Spinal cord (tissue), 9 donors: ENCODE measurements at regions not wholly inside any gene's neighbourhood (a gene's known extent, or its start where the extent isn't known, plus 50 kb on each side); places are given as distances from the start of the nearest gene placed in this dataset.
"Not testable (repeated sequence)": the region's sequence is repeated elsewhere in the genome, so short reads cannot be mapped to it uniquely, and the experiment has no call there.

Experiments used
- DNase-seq, 6 donors: peaks; one replicate each; pipeline versions ENCODE4 v3.0.0 to v3.0.0-alpha.2; 2013 to 2015; ENCODE audit warnings: low spot score in 6 of 6, low read depth in 4 of 6
- H3K27ac ChIP-seq: one replicate; pipeline ENCODE4 v1.5.1; 2013; ENCODE audit warnings: low read depth, low read length, control low read depth
- H3K27me3 ChIP-seq: one replicate; pipeline ENCODE4 v1.6.1; 2013; ENCODE audit warnings: low read length; ENCODE audit not compliant: control insufficient read depth, insufficient read depth
- H3K36me3 ChIP-seq: one replicate; pipeline ENCODE4 v1.6.1; 2013; ENCODE audit warnings: low read length; ENCODE audit not compliant: control insufficient read depth, insufficient read depth
- H3K4me1 ChIP-seq: one replicate; pipeline ENCODE4 v1.6.1; 2013; ENCODE audit warnings: low read length; ENCODE audit not compliant: control insufficient read depth, insufficient read depth
- H3K4me3 ChIP-seq: one replicate; pipeline ENCODE4 v1.5.1; 2013; ENCODE audit warnings: low read depth, low read length, control low read depth
- H3K9me3 ChIP-seq: one replicate; pipeline ENCODE4 v1.6.1; 2013; ENCODE audit warnings: low read length; ENCODE audit not compliant: control insufficient read depth, insufficient read depth
- WGBS: methylation state at CpG from one replicate; pipeline ENCODE4 v1.1.5; 2013; ENCODE audit warnings: missing lambda C conversion rate; ENCODE audit not compliant: insufficient coverage; 5-methylcytosine and 5-hydroxymethylcytosine counted together
- donor health status: healthy.

- no peak for DNase-seq
- no peaks in the 10 kb centered on the region for H3K27me3 ChIP-seq
Observed at GRCh38 chr15:57785959-57786358, 79.4 kb downstream of the POLR2M start.

DNA sequence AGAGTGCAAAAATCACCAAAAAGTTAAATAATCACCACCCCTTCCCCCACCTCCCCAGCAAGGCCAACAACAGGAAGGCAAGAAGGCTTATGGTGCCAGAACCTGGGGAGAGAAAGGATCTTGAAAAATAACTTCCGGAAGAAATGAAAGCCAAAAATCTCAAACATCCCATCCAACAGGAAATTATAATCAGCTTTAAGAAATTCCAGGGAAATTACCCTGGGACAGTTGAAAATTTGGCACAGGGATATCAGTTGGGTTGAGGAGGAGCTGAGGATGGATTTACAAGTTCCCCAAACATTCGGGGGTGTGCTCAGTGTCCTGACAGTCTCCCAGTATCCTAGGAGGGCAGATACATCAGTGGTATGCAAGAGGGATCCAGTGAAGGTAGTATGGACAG is 82.7 kb downstream of the POLR2M start:
- no peak for DNase-seq
- H3K27ac ChIP-seq = no peak overlapping the region
- WGBS = 85% methylated on average over 1 of the region's 2 CpGs
- H3K27me3 ChIP-seq = no peaks in the 10 kb centered on the region
- H3K9me3 ChIP-seq = no peaks in the 10 kb centered on the region
- no peak overlapping the region for H3K4me3 ChIP-seq
- H3K36me3 ChIP-seq = no peaks in the 10 kb centered on the region
- H3K4me1 ChIP-seq = peaks cover 7% of the 10 kb centered on the region

More at GRCh38 chr15:57785959-57786358, 79.4 kb downstream of the POLR2M start:
- Histone ChIP-seq H3K4me3 (no peak overlapping the region), H3K36me3 (no peaks in the 10 kb centered on the region), H3K27ac (no peak overlapping the region), H3K9me3 (no peaks in the 10 kb centered on the region), H3K4me1 (no peaks in the 10 kb centered on the region)
- 100% methylated on average over 2 of the region's 3 CpGs for WGBS

DNA sequence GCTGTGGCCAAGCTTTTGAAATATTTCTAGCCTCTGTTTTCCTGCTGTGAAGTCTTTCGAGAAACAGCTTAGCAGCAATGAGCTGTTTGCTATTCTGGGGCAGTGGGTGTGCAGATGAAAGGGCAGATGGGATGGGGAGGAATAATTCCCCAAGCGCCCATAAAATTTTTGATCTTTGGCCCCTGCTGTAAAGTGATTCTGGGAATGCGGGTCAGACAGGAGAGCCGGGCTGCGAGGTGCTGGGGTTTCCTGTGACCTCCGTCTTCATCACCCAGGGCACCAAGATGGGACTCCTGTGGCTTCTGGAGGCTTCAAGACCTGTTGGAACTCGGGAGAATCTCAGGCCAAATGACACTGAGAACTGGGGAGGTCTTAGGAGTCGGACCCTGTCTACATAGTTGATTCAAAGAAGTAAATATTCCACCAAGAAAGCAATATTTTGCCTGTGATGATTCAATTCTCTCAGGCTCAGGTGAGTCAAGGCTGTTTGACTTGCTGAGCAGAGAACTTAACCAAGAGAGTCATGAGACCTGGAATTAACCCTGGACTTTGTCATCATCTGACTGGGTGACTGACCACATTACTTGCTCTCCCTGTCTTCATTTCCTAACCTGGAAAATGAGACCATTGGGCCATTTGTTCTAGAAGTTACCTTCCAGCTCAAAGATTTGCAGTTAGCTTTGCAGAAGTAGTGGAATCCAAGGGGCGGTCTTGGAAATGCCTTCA is 86.4 kb downstream of the POLR2M start:
- Histone ChIP-seq H3K4me1 (peaks cover 7% of the 10 kb centered on the region), H3K36me3 (no peaks in the 10 kb centered on the region), H3K9me3 (no peaks in the 10 kb centered on the region), H3K27ac (no peak overlapping the region), H3K27me3 (no peaks in the 10 kb centered on the region), H3K4me3 (no peak overlapping the region)
- peak in 1 of 6 donors; percentile 28 for DNase-seq
- 54% methylated on average over 7 of the region's 9 CpGs for WGBS

- no CpG with 5 or more reads among the region's 6 CpGs for WGBS
- H3K27me3 ChIP-seq = no peaks in the 10 kb centered on the region
- no peak for DNase-seq
Observed at GRCh38 chr15:57795261-57795660, 88.7 kb downstream of the POLR2M start.

GRCh38 chr15:57796146-57796545 is 89.6 kb downstream of the POLR2M start:
- Histone ChIP-seq H3K27ac (no peak overlapping the region), H3K4me3 (no peak overlapping the region)
- WGBS = 88% methylated on average over 1 of the region's 1 CpG

More at GRCh38 chr15:57795261-57795660, 88.7 kb downstream of the POLR2M start:
- Histone ChIP-seq H3K4me3 (no peak overlapping the region), H3K36me3 (no peaks in the 10 kb centered on the region), H3K27ac (no peak overlapping the region), H3K4me1 (peaks cover 7% of the 10 kb centered on the region), H3K9me3 (no peaks in the 10 kb centered on the region)

DNA sequence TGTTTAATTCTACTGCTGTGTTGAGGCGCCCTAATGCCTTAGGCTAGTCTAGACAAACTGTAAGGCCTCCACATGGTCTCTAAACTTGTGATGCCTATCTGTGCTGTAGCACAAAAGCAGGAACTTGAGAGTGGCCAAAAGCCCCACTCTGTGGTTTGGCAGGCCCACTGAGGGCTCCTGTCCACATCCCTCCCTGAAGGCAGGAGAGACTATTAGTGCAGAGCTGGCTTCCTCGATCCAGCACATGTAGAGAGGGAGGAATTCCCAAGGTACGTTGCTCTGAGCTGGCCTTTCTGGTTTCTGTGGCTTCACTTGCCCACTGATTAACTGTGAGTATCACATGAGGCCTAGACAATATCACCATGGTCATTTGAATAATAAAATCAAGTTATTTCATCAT is 90.6 kb downstream of the POLR2M start:
- Histone ChIP-seq H3K27ac (no peak overlapping the region), H3K27me3 (no peaks in the 10 kb centered on the region), H3K36me3 (no peaks in the 10 kb centered on the region), H3K9me3 (no peaks in the 10 kb centered on the region), H3K4me1 (peaks cover 7% of the 10 kb centered on the region), H3K4me3 (no peak overlapping the region)
- DNase-seq = no peak
- 80% methylated on average over 2 of the region's 3 CpGs for WGBS

More at GRCh38 chr15:57796146-57796545, 89.6 kb downstream of the POLR2M start:
- H3K9me3 ChIP-seq = no peaks in the 10 kb centered on the region
- peaks cover 7% of the 10 kb centered on the region for H3K4me1 ChIP-seq
- DNase-seq = no peak
- no peaks in the 10 kb centered on the region for H3K36me3 ChIP-seq
- H3K27me3 ChIP-seq = no peaks in the 10 kb centered on the region

GRCh38 chr15:57797568-57798267 is 91.2 kb downstream of the POLR2M start:
- H3K4me3 ChIP-seq = no peak overlapping the region
- no peak overlapping the region for H3K27ac ChIP-seq
- no CpG with 5 or more reads among the region's 7 CpGs for WGBS
- no peaks in the 10 kb centered on the region for H3K27me3 ChIP-seq
- no peaks in the 10 kb centered on the region for H3K9me3 ChIP-seq
- no peak for DNase-seq
- peaks cover 2% of the 10 kb centered on the region for H3K4me1 ChIP-seq
- H3K36me3 ChIP-seq = no peaks in the 10 kb centered on the region

DNA sequence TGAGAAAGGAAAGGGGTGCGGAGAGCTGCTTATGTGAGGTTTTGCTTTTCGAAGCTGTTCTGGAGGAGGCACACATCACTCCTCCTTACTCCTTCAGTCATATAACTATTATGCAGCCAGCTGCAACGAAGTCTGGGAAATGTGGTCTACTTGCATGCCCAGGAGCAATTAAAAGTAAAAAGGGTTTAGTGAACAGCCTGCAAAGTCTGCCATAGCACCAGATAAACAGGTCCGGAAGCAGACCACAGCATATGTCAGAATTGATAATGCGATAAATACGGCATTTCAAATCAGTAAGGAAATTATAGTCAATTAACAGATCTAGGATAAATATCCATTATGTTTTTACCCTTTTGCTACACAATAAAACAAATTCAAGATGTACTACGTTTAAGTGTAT is 99.5 kb downstream of the POLR2M start:
- Histone ChIP-seq H3K27ac (no peak overlapping the region), H3K9me3 (no peaks in the 10 kb centered on the region), H3K4me3 (no peak overlapping the region), H3K27me3 (no peaks in the 10 kb centered on the region), H3K36me3 (no peaks in the 10 kb centered on the region), H3K4me1 (no peaks in the 10 kb centered on the region)
- no CpG with 5 or more reads among the region's 7 CpGs for WGBS
- no peak for DNase-seq

- H3K4me3 ChIP-seq, H3K36me3 ChIP-seq, H3K27me3 ChIP-seq, H3K27ac ChIP-seq, H3K4me1 ChIP-seq, DNase-seq, H3K9me3 ChIP-seq: not testable (repeated sequence)
- no CpG with 5 or more reads among the region's 7 CpGs for WGBS
Observed at GRCh38 chr15:57809285-57809684, 102.8 kb downstream of the POLR2M start.

- H3K4me1 ChIP-seq = no peaks in the 10 kb centered on the region
- no peaks in the 10 kb centered on the region for H3K27me3 ChIP-seq
- no peak for DNase-seq
- no peaks in the 10 kb centered on the region for H3K9me3 ChIP-seq
- H3K27ac ChIP-seq = no peak overlapping the region
- H3K36me3 ChIP-seq = no peaks in the 10 kb centered on the region
- no peak overlapping the region for H3K4me3 ChIP-seq
- WGBS = 83% methylated on average over 6 of the region's 6 CpGs
Observed at GRCh38 chr15:57816599-57816998, 110.1 kb downstream of the POLR2M start.
